ENCODE measurements at regions not wholly inside any gene's neighbourhood (a gene's known extent, or its start where the extent isn't known, plus 50 kb on each side); places are given as distances from the start of the nearest gene placed in this dataset.

DNA sequence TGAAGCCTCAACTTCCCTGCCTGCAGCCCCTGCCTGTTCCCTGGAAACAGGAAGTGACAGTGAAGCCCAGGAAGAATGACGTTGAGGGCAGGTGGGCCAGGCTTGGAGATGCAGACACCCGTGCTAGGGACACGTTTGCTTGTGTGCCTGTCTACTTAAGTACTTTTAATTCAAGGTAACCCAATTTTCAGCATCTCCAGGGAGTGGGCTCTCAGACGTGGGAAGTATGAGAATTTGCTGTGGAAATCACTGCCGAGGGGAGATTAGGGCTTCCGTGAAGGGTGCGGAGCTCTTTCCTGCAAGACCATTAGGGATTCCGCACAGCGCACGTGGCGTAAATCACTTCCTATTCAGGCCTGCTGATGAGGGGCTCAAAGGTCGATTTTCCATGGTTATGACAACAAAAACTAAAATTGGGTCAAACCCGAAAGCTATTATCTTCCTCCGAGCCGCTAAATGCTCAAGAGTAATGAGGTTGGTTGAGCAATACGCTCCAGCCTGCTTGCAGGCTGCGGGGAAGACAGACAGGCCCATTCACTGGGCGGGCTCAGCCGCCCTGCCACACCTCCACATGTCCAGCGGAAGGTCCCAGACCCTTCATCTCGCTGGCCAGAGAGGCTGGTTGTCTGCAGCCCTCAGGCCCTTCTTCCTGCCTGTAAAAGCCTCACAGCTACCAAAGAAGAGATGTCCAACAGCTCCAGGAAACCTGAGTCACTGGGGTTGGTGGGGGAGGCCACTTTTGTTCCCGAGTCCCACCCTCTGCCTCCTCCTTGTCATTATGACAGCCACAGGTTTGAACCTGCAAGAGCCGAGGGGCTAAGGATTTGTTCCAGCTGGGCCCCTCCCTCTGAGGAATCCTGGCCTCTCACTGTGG lies 109.9 kb downstream of the RBFOX3 start:
- no peak for DNase-seq

DNA sequence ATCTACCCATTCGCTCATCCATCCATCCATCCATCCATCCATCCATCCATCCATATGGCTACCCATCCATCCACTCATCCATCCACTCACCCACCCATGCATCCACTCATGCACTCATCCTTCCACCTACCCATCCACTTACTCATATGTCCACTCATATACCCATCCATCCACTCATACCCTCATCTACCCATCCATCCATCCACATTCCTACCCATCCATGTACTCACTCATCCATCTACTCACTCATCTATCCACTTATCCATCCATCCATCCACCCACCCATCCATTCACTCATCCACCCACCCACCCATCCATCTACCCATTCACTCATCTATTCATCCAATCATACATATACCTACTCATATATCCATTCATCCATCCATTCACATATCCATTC lies 112.0 kb downstream of the RBFOX3 start:
- no peak for DNase-seq

DNA sequence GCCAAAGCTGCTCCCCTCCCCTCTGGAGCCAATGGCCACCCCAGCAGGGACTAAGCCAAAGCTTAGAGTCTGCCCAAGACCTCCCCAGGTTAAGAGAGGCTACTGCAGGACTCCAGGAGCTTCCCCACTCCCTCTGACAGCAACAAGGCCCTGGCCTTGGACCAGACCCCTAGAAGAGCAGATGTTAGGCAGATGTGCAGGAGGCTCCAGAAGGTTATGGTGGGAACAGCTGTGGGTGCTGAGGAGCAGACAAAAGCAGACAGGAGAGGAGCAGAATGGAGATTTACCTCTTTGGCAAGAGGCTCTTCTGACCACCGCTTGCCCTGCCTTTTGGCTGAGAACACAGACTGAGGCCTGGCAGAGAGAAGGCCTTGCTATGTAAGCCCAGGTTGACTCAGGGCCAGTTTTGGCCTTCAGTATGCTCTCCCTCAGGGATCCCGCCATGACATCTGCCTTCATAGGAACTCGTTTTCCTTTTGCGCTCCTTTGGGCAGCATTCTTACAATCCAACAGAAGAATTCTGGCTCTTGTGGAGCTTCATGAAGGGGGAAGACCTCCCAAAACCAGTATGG lies 113.0 kb downstream of the RBFOX3 start:
- DNase-seq, result no peak

DNA sequence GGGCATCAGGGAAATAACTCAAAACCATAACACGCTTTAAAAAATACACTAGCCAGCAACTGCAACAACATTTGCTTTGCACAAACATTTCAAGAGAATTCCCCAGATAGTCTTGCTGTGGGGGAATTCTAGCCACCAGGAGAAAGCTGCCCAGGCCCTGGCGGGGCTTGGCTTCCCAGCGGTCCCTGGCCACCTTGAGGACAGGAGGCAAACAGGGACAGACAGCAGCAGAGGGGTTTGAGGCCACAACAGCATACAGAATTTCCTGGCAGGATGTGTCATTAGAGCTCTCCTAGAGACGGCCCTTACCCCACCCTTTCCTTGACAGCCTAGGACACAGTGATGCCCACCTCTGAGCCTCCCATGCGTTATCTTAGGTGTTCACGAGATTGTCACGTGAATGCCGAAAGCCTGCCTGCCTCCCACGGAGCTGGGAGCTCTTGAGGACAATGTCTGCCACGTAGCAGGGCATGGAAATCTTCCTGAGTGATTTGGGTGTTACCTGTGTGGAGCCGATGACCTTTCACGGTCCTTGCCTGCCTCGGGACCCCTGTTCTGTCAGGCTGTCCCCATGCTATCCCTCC lies 114.3 kb downstream of the RBFOX3 start:
- no peak for DNase-seq

DNA sequence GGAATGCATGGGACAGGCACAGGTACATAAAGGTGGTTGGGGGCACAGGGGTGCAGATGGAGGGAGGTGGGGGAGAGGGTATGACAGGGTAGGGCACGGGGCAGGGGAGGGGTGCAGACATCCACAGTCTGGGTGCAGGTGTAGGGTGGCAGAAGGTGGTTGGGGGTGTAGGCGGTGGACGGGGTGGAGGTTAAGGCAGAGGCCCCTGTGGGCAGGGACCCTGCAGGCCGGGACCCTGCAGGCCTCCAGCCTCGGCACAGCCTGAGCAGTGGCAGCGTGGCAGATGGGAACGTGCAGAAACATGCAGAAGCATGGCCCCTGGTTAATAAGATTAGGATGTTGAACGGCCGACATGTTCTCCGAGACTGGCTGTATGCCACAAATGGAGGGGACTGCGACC lies 115.2 kb downstream of the RBFOX3 start:
- DNase-seq, result no peak

DNA sequence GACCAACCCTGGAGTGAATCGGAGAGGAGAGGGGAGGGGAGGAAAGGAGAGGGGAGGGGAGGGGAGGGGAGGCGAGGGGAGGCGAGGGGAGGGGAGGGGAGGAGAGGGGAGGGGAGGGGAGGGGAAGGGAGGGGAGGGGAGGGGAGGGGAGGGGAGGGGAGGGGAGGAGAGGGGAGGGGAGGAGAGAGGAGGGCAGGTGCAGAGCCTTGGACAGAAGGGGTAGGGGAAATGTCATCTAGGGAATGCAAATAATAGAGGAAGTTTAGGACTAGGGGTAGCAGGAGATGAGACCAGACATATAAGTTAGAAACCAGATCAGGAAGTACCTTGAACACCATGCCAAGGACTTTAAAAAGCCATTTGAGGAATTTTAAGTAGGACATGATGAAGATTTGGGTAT lies 119.8 kb downstream of the RBFOX3 start:
- DNase-seq, result no peak

DNA sequence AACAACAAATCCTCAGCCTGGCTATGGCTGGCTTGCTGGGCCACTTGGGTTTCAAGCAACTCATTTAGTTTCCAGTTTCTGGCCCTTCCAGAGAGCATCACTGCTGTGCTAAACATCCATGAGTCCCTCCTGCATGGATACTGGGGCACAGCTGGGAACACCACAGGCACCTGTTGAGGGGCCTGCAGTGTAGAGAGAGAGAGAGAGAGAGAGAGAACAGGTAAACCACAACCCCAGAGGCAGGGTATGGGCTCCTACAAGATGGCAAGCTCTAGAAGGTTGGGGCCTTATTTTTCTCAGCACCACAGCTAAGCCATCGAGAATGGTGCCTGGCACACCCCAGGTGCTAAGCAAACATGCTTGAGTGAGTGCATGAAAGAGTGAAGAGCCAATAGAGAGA lies 120.3 kb downstream of the RBFOX3 start:
- DNase-seq, result no peak

DNA sequence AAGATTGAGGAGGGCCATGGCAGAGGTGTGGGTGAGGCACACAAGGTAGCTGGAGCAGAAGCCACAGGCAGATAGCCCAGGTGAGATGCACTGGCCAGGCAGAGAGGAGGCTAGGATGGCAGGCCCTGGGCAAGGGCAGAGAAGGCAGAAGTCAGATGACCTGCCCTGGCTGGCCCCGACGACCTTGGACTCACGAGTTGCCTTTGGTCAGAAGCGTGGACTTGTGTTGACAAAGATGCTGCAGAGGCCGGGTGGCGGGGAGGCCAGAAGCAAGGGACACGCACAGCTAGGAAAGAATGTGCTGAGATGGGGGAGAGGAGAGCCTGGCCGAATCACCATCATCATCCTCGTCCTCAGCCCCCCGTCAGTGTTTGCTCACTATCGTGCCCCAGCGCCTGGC lies 123.7 kb downstream of the RBFOX3 start:
- no peak for DNase-seq

DNA sequence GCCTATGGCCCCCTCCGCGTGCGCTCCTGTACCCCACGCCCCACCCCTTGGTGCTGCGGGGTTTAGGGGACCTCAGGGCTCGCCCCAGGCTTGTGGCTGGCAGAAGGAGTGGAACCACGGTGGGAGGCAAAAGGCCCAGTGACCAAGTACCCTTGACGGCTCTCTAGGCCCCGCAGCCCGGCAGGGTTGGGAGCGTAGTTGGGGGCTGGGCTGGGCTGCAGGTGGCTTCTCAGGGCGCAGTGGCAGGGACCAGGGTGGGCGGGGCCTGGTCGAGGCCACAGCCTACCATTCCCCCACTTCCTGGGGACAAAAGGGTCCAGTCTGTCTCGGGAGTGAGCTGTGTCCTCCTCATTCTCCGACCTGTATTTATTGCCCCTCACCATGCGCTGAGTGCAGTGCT lies 124.9 kb downstream of the RBFOX3 start:
- DNase-seq, result no peak

DNA sequence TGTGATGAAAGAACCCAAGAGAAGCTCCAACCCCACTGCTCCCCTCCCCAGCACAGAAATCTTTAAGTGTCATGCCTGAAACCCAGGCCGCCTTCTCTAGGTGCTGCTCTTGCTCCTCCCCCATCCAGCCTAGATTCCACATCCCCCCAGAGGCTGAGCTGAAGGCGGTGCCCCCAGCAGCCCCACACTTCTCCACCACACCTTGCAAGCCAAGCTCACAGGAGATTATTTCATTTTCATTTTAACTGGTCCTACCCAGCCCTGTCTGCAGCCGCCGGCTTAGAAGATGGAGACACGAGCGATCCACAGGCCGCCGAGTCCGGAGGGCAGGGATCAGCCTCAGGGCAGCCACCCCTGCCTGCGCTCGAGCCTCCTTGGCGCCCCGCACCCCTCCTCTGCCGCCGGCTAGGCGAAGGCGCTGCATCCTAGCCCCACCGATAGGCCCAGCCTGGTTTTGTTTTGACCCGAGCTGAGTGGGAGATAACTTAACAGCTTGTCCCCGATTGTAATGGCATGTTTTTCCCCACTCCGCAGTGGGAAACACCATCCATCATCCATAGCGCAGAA lies 125.3 kb downstream of the RBFOX3 start:
- DNase-seq, result no peak

DNA sequence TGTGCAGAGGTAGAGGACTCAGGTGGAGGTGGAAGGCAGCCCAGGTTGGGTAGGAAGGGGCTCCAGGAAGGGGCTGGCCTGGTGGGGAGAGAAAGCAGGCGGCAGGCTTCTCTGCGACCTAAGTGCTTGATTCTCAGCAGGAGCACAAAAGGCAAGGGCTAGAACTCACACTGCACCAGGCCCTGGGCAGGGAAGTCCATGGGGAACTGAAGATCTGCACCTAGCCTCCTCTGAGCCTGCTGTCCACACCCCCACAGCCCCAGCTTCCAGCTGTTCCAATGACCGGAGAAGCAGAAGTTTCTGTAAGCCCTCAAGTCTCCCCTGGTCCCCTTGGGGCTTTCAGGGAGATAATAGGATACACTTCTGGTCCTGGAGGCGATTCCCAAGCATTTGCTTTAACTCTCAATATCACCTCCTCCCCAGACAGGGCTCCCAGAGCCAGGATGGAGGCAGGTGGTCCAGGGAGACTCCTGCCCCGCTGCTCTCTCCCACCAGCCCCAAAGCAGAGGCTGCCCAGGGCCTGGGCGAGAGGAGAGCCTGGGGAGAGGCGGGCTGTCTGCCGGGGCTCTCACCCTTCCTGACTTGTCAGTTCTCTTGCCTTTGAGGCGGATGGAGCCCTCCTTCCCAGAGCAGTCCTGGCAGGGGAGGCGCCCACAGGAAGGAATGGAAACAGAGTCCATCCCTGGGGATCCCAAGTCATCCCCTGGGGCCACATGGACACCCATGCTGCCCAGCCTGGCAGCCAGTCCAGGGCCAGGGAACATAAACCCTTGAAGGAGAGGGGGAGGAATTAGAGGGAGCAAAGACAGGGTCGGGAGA lies 126.0 kb downstream of the RBFOX3 start:
- DNase-seq, result no peak

DNA sequence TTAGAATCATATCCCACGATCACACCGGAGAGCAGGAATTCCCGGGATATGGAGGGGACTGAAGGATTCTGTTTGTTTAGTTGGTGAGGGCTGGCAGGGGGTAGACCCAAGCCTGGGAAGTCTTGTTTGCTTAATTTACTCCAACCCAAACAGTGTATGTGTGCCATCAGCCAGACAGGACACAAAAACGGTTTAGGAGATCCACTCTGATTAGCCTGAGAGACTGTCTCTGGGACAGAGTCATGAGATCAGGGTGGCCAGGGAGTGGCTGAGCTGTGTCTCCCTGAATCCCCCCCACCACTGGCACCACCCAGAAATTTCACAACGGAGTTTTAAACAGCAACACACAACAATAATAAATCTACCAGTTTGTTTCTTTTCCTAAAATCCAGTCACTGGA lies 127.0 kb downstream of the RBFOX3 start:
- no peak for DNase-seq

DNA sequence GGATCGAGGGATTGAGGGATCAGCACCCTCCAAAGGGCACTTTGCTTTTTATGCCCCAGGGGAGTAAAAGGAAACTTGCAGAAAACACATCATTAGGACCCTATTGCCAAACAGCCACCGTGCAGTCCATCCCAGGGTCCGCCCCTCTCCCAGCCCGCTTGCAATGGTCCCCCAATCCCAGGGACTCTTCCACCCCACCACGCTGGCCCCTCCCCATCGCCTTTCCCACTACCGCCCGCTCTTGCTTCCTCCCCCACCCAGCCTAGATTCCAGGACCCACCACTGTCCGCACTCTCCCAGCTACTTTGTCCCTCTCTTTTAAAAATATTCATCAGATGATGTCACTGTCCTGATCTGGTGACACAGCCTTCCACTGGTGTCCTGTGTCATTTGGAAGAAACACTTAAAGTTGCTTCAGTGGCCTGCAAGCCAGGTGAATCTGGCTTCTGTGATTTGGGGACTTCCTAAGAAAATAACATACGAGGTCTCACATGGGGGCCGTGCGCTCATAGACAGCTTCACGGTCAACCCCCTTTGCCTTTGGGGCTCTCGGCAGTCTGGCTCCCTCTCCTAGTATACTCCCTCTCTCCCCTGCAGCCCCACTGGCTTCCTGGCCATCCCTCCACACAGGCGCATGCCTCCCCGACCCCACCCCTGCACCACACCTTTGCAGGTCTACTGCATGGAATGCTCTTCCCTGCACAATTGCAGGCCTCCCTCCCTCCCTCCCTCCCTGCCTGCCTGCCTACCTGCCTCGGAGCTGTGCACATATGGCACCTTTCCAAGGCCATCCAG lies 127.9 kb downstream of the RBFOX3 start:
- no peak for DNase-seq

DNA sequence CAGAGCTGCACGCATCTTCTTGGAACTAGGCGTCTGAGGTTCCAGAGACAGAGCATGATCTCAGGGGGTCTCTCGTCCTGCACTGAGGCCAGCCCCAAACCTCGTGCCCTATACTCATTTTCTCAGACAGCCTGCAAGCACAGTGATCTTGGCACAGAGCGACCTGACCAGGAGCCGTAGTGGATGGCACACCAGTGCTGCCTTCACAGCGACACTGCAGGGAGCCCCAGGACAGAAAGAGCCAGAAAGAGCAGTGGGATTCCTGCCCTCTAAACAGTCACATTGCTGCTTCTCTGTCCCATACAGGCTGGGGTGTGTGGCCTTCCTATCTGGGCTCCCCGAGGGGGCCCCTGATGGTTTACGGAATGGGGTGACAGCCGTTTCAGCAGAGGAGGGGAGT lies 131.0 kb downstream of the RBFOX3 start:
- no peak for DNase-seq

DNA sequence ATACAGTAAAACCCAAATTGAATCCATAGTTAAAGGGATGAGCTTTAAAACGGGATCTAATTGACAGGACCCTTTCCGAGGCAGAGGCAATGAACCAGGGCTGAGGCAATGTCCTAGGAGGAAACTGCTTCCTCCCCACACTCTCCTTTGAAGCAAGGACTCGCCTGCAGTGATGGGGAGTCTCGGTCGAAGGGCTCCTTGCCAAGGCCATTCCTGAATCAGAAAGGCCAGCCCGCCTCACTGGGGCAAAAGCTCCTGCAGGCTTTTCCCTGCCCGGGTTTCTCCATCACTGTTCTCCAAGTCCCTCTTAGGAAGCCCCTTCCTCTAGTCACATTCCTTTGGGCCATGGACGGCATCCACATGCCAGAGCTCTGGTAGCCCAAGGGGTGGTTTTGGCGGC lies 132.0 kb downstream of the RBFOX3 start:
- no peak for DNase-seq

DNA sequence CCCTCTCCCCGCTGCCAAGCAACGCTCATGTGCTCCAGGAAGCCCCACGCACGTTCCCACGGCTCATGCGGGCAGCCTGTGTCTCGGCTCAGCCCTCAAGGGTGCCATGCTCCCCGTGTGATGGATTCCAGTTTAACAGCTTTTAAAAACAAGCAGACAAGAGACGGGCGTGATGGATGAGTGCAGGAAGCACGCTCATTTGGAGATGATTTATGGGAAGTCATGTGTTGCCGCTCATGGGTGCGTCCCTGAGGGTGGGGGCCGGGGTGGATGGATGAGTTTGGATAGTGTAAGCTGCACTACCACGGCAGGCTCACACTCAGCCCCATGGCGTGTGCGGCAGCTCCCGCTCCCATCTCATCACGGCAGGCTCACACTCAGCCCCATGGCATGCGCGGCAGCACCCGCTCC lies 132.8 kb downstream of the RBFOX3 start:
- no peak for DNase-seq

DNA sequence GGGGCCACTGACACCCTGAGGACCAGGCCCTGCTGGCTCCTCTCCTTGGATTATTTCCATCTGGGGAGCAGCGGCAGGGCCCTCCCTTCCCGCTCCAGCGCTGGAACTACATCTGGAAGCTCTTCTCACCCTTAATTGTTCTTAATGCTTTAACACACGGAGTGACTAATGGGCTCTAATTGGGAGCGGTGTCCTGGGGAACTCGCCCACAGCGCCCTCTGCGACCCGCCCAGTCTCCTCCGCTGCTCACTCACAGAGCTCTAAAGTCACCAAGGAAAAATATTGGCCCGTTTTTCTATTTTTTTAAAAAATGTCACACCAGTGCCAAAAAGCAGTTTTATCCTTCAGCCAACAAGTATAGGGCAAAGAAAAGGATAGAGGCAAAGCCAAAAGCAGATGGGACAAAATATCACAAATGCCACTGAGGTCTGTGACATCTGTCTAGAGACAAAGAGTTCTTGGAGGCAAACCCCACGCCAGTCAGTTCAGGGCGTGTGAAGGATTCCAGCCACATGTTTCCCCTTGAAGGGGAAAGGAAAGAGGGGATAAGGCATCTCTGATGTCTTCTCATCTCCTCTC lies 134.7 kb downstream of the RBFOX3 start:
- DNase-seq, result no peak

DNA sequence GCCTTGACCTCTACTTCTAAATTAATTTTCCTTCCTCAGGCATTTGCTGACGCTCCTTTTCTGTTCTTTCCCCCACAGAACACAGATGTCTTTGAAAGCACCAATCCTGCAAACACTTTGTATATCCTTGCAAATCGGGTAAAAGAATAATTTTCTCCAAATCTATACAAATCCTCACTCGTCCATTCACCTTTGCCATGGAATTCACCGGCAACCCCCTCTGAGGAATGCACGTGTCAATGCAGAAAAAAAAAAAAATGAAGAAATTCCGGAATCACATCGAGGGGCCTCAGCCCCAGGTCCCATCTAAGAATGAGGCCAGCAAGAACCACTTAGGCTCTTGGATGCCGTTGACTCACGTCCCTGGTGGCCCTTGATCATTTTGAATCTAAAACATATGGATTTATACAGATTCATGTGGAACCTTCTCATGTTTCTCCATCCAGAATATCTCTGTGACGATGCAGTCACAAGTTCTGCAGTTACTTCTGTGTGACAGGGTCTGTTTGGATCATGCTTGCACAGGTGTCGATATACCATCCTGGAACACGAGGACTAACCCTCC lies 136.9 kb downstream of the RBFOX3 start:
- DNase-seq, result no peak

DNA sequence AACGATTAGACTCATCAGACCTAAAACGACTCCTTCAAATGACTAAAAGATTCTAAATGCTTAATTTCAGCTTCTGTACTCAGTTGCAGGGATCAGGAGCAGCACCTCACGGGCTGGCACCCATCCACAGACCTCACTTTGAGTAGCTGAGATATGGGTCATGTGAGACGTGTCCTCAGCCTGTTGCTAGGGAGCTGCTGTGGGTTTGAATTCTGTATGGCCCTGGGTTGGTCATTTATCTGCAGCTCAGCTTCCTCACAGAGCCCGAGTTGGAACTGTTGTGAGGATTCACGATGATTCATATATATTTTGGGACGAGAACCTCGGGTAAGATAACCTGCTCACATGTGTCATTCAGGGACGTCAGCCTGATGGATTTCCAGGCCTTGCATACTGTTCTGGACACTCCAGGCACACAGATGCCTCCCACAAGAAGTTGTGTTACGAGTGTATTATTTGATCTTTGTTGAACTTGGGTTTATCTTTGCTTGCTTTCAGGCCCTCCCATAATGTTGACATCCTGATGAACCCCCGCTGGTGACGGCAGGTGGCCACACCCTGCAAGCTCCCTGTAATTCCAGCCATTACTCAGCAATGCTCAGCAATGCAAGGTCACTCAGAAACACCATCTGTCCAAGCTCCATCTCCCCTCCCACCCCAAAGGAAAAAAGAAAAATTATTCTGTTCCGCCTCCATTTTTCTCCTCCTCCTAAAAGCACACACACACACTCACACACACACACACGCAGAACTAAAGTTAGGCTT lies 137.6 kb downstream of the RBFOX3 start:
- no peak for DNase-seq

DNA sequence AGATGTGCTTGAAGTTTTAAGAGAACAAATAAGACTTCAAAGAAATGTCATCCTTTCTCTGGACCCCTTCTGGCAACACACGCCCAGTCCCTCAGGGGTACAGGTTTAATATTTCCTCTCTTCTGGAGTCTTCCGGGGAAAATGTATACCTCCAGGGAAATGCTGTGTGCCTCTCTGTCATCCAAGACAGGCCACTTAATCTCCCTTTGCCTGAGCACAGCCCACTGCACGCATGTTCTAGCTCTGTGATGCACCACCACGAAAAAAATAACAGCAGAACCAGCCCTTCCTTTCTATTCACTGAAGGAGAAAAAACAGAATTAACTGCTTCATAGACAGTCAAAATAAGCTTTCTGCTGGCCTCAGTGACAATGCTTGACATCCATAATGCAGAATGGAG lies 140.1 kb downstream of the RBFOX3 start:
- DNase-seq, result no peak

DNA sequence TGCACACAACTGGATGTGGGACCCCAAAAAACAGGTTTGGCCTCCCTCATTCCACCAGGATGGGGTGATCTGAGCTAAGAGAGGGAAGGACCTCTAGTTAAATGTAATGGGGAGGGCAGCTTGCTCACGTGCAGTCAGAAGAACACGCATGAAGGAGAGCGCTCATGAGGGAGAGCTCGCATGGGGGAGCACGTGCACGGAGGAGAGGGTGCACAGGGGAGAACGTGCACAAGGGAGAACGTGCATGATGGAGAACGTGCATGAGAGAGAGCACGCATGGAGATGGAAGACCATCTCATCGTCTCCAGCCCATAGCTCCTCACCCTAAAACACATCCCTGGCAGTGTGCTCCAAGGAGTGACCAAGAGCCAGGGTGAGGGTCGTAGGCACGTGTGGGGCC lies 141.2 kb downstream of the RBFOX3 start:
- no peak for DNase-seq
